ENCODE measurements at regions not wholly inside any gene's neighbourhood (a gene's known extent, or its start where the extent isn't known, plus 50 kb on each side); places are given as distances from the start of the nearest gene placed in this dataset.

GRCh38 chr7:47097431-47097830 is 484.5 kb downstream of the TNS3 start:
- H3K27ac Mint-ChIP-seq, result no peak overlapping the region
- no peaks in the 10 kb centered on the region for H3K9me3 ChIP-seq (ENCODE audit: control insufficient read depth in 1 of 2, low read length in 2 of 2)
- ChIA-PET POLR2A (ENCODE audit: partially characterized antibody) (no interaction called here), CTCF (ENCODE audit: partially characterized antibody) (no interaction called here)
- H3K36me3 Mint-ChIP-seq, result no peaks in the 10 kb centered on the region
- intact Hi-C loops (cut with micrococcal nuclease), result no loop called here
- DNase-seq, result no peak
- H3K36me3 ChIP-seq (ENCODE audit: insufficient read depth, low read length), result no peaks in the 10 kb centered on the region
- no peak overlapping the region for H3K4me3 ChIP-seq (ENCODE audit: low read length in 2 of 2)
- no peaks in the 10 kb centered on the region for H3K27me3 Mint-ChIP-seq
- no peaks in the 10 kb centered on the region for H3K4me1 Mint-ChIP-seq
- H3K27me3 ChIP-seq (ENCODE audit: insufficient read depth, low read length), result no peaks in the 10 kb centered on the region
- H3K27ac ChIP-seq (ENCODE audit: low read depth, low read length), result no peak overlapping the region
- H3K4me3 Mint-ChIP-seq, result no peak overlapping the region
- no peaks in the 10 kb centered on the region for H3K4me1 ChIP-seq (ENCODE audit: insufficient read depth, low read length)
- H3K9me3 Mint-ChIP-seq, result peaks cover 0 to 2% (median 0%) of the 10 kb centered on the region in 8 donors

GRCh38 chr7:47095946-47096345 is 486.0 kb downstream of the TNS3 start:
- Mint-ChIP-seq H3K27me3 (no peaks in the 10 kb centered on the region), H3K9me3 (peaks cover 0 to 2% (median 0%) of the 10 kb centered on the region in 8 donors), H3K4me1 (no peaks in the 10 kb centered on the region), H3K4me3 (no peak overlapping the region), H3K27ac (peak overlapping the region in 1 of 7 donors; percentile 82), H3K36me3 (no peaks in the 10 kb centered on the region)
- Histone ChIP-seq H3K27me3 (ENCODE audit: insufficient read depth, low read length) (no peaks in the 10 kb centered on the region), H3K4me1 (ENCODE audit: insufficient read depth, low read length) (no peaks in the 10 kb centered on the region), H3K4me3 (ENCODE audit: low read length in 2 of 2) (no peak overlapping the region), H3K27ac (ENCODE audit: low read depth, low read length) (no peak overlapping the region), H3K36me3 (ENCODE audit: insufficient read depth, low read length) (no peaks in the 10 kb centered on the region), H3K9me3 (ENCODE audit: control insufficient read depth in 1 of 2, low read length in 2 of 2) (no peaks in the 10 kb centered on the region)
- ChIA-PET POLR2A (ENCODE audit: partially characterized antibody) (no interaction called here), CTCF (ENCODE audit: partially characterized antibody) (no interaction called here)
- DNase-seq, result no peak
- intact Hi-C loops (cut with micrococcal nuclease), result no loop called here

- Mint-ChIP-seq H3K9me3 (peaks cover 0 to 2% (median 0%) of the 10 kb centered on the region in 8 donors), H3K36me3 (no peaks in the 10 kb centered on the region), H3K27me3 (peaks cover 0 to 1% of the 10 kb centered on the region in 2 donors), H3K4me3 (peak overlapping the region in 1 of 8 donors; percentile 46), H3K4me1 (no peaks in the 10 kb centered on the region), H3K27ac (no peak overlapping the region)
- H3K27me3 ChIP-seq (ENCODE audit: insufficient read depth, low read length), result no peaks in the 10 kb centered on the region
- CTCF ChIA-PET (ENCODE audit: partially characterized antibody), result no interaction called here
- H3K4me3 ChIP-seq (ENCODE audit: low read length in 2 of 2), result no peak overlapping the region
- no peaks in the 10 kb centered on the region for H3K9me3 ChIP-seq (ENCODE audit: control insufficient read depth in 1 of 2, low read length in 2 of 2)
- intact Hi-C loops (cut with micrococcal nuclease), result no loop called here
- H3K36me3 ChIP-seq (ENCODE audit: insufficient read depth, low read length), result no peaks in the 10 kb centered on the region
- no peak for DNase-seq
- POLR2A ChIA-PET (ENCODE audit: partially characterized antibody), result no interaction called here
- no peak overlapping the region for H3K27ac ChIP-seq (ENCODE audit: low read depth, low read length)
- no peaks in the 10 kb centered on the region for H3K4me1 ChIP-seq (ENCODE audit: insufficient read depth, low read length)
These were observed 487.4 kb downstream of the TNS3 start for GRCh38 chr7:47094462-47094861.

GRCh38 chr7:47093320-47094234 is 488.3 kb downstream of the TNS3 start:
- peaks cover 0 to 1% of the 10 kb centered on the region in 2 donors for H3K27me3 Mint-ChIP-seq
- H3K4me3 ChIP-seq (ENCODE audit: low read length in 2 of 2), result no peak overlapping the region
- H3K36me3 ChIP-seq (ENCODE audit: insufficient read depth, low read length), result no peaks in the 10 kb centered on the region
- H3K9me3 Mint-ChIP-seq, result peaks cover 0 to 2% (median 0%) of the 10 kb centered on the region in 8 donors
- CTCF ChIA-PET (ENCODE audit: partially characterized antibody), result interaction anchor here (2.5 kb wide), 1 partner anchor 1175 kb away, joined by 9 read pairs; no protein-coding TSS in a partner anchor
- no peaks in the 10 kb centered on the region for H3K27me3 ChIP-seq (ENCODE audit: insufficient read depth, low read length)
- DNase-seq, result no peak
- H3K36me3 Mint-ChIP-seq, result no peaks in the 10 kb centered on the region
- H3K4me1 Mint-ChIP-seq, result no peaks in the 10 kb centered on the region
- intact Hi-C loops (cut with micrococcal nuclease), result no loop called here
- no peaks in the 10 kb centered on the region for H3K4me1 ChIP-seq (ENCODE audit: insufficient read depth, low read length)
- no peak overlapping the region for H3K27ac Mint-ChIP-seq
- no peak overlapping the region for H3K4me3 Mint-ChIP-seq
- POLR2A ChIA-PET (ENCODE audit: partially characterized antibody), result no interaction called here
- H3K9me3 ChIP-seq (ENCODE audit: control insufficient read depth in 1 of 2, low read length in 2 of 2), result no peaks in the 10 kb centered on the region
- no peak overlapping the region for H3K27ac ChIP-seq (ENCODE audit: low read depth, low read length)

- Mint-ChIP-seq H3K9me3 (peaks cover 0 to 2% (median 0%) of the 10 kb centered on the region in 8 donors), H3K27ac (no peak overlapping the region), H3K36me3 (no peaks in the 10 kb centered on the region), H3K27me3 (peaks cover 0 to 1% of the 10 kb centered on the region in 2 donors), H3K4me3 (no peak overlapping the region), H3K4me1 (no peaks in the 10 kb centered on the region)
- Histone ChIP-seq H3K27ac (ENCODE audit: low read depth, low read length) (no peak overlapping the region), H3K36me3 (ENCODE audit: insufficient read depth, low read length) (no peaks in the 10 kb centered on the region), H3K27me3 (ENCODE audit: insufficient read depth, low read length) (no peaks in the 10 kb centered on the region), H3K4me3 (ENCODE audit: low read length in 2 of 2) (no peak overlapping the region), H3K4me1 (ENCODE audit: insufficient read depth, low read length) (no peaks in the 10 kb centered on the region), H3K9me3 (ENCODE audit: control insufficient read depth in 1 of 2, low read length in 2 of 2) (no peaks in the 10 kb centered on the region)
- POLR2A ChIA-PET (ENCODE audit: partially characterized antibody), result no interaction called here
- intact Hi-C loops (cut with micrococcal nuclease), result no loop called here
- CTCF ChIA-PET (ENCODE audit: partially characterized antibody), result interaction anchor here (1.3 to 2.5 kb wide), 2 partner anchors 13 to 1174 kb away, joined by 3 to 9 read pairs; no protein-coding TSS in a partner anchor
- no peak for DNase-seq
These were observed 489.6 kb downstream of the TNS3 start for GRCh38 chr7:47092336-47092735.

GRCh38 chr7:47091141-47091540 is 490.8 kb downstream of the TNS3 start:
- Histone ChIP-seq H3K4me3 (ENCODE audit: low read length in 2 of 2) (no peak overlapping the region), H3K36me3 (ENCODE audit: insufficient read depth, low read length) (no peaks in the 10 kb centered on the region), H3K27me3 (ENCODE audit: insufficient read depth, low read length) (no peaks in the 10 kb centered on the region), H3K4me1 (ENCODE audit: insufficient read depth, low read length) (no peaks in the 10 kb centered on the region), H3K27ac (ENCODE audit: low read depth, low read length) (no peak overlapping the region), H3K9me3 (ENCODE audit: control insufficient read depth in 1 of 2, low read length in 2 of 2) (no peaks in the 10 kb centered on the region)
- ChIA-PET POLR2A (ENCODE audit: partially characterized antibody) (no interaction called here), CTCF (ENCODE audit: partially characterized antibody) (interaction anchor here (1.3 to 2.5 kb wide), 2 partner anchors 12 to 1173 kb away, joined by 3 to 9 read pairs; no protein-coding TSS in a partner anchor)
- DNase-seq, result no peak
- H3K4me1 Mint-ChIP-seq, result no peaks in the 10 kb centered on the region
- no peaks in the 10 kb centered on the region for H3K36me3 Mint-ChIP-seq
- H3K27ac Mint-ChIP-seq, result no peak overlapping the region
- intact Hi-C loops (cut with micrococcal nuclease), result no loop called here
- no peak overlapping the region for H3K4me3 Mint-ChIP-seq
- peaks cover 0 to 2% (median 0%) of the 10 kb centered on the region in 8 donors for H3K9me3 Mint-ChIP-seq
- H3K27me3 Mint-ChIP-seq, result peaks cover 0 to 1% of the 10 kb centered on the region in 2 donors

- no peaks in the 10 kb centered on the region for H3K27me3 ChIP-seq (ENCODE audit: insufficient read depth, low read length)
- Mint-ChIP-seq H3K27me3 (peaks cover 0 to 1% of the 10 kb centered on the region in 2 donors), H3K36me3 (no peaks in the 10 kb centered on the region)
These were observed 492.4 kb downstream of the TNS3 start for GRCh38 chr7:47089461-47089860.

More at GRCh38 chr7:47089461-47089860, 492.4 kb downstream of the TNS3 start:
- DNase-seq, result no peak
- Histone ChIP-seq H3K4me1 (ENCODE audit: insufficient read depth, low read length) (no peaks in the 10 kb centered on the region), H3K4me3 (ENCODE audit: low read length in 2 of 2) (no peak overlapping the region), H3K9me3 (ENCODE audit: control insufficient read depth in 1 of 2, low read length in 2 of 2) (no peaks in the 10 kb centered on the region), H3K36me3 (ENCODE audit: insufficient read depth, low read length) (no peaks in the 10 kb centered on the region), H3K27ac (ENCODE audit: low read depth, low read length) (no peak overlapping the region)
- ChIA-PET POLR2A (ENCODE audit: partially characterized antibody) (no interaction called here), CTCF (ENCODE audit: partially characterized antibody) (interaction anchor here (1.6 kb wide), 1 partner anchor 10 kb away, joined by 4 read pairs; no protein-coding TSS in a partner anchor)
- Mint-ChIP-seq H3K4me1 (no peaks in the 10 kb centered on the region), H3K4me3 (no peak overlapping the region), H3K9me3 (no peaks in the 10 kb centered on the region), H3K27ac (no peak overlapping the region)
- intact Hi-C loops (cut with micrococcal nuclease), result loop anchor here (1.0 kb wide), 1 partner anchor 1167 kb away; no protein-coding TSS in a partner anchor
